ENCODE measurements at regions not wholly inside any gene's neighbourhood (a gene's known extent, or its start where the extent isn't known, plus 50 kb on each side); places are given as distances from the start of the nearest gene placed in this dataset.
"Not testable (repeated sequence)": the region's sequence is repeated elsewhere in the genome, so short reads cannot be mapped to it uniquely, and the experiment has no call there.

DNA sequence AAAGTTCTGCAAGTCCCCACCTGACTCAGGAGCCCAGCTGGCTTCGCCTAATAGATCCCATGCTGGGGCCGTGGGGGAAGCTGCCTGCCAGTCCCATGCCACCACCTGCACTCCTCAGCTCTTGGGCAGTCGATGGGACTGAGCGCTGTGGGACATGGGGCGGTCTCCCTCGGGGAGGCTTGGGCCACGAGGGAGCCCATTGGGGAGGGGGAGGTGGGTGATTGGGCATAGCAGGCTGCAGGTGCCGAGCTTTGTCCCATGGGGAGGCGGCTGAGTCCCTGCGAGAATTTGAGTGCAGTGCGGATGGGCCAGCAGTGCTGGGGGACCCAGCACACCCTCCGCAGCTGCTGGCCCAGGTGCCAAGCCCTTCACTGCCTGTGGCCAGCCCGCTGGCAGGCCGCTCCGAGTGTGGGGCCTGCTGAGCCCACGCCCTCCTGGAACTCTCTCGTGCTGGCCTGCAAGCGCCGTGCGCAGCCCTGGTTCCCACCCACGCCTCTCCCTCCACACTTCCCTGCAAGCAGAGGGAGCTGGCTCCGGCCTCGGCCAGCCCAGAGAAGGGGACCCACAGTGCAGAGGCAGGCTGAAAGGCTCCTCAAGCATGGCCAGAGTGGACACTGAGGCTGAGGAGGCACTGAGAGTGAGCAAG is 467.3 kb downstream of the IRS2 start:
- ATAC-seq: no peak
- no peak for TF ChIP-seq TCF4 (CRISPR knock-in tag; IDR thresholded peaks at IDR 0.05; ENCODE audit: borderline replicate concordance)
- no peak for TF ChIP-seq ZFP3 (CRISPR knock-in tag; IDR thresholded peaks at IDR 0.05)
- TF ChIP-seq, protein P1, sequence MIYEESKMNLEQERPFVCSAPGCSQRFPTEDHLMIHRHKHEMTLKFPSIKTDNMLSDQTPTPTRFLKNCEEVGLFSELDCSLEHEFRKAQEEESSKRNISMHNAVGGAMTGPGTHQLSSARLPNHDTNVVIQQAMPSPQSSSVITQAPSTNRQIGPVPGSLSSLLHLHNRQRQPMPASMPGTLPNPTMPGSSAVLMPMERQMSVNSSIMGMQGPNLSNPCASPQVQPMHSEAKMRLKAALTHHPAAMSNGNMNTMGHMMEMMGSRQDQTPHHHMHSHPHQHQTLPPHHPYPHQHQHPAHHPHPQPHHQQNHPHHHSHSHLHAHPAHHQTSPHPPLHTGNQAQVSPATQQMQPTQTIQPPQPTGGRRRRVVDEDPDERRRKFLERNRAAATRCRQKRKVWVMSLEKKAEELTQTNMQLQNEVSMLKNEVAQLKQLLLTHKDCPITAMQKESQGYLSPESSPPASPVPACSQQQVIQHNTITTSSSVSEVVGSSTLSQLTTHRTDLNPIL (CRISPR knock-in tag; IDR thresholded peaks at IDR 0.05; ENCODE audit: low read depth): no peak

DNA sequence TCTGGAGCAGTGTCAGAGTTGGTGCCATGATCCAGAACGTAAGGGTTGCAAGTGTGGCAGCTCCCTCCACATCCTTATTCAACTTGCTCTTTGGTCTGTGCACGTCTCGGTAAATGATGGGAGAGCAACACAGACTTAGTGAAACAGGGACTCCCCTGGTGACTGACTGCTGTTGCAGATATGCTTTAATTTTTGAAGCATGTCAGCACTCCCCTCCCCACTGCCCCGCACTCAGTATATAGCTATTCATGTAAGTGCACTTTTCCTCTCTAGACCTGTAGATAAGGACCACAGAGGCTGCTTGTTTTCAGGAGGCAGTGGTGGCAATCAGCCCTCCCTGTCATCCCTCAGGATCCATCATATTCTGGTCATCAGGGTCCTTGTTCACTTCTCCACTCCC is 470.9 kb downstream of the IRS2 start:
- no peak for ATAC-seq
- TF ChIP-seq, protein P2, sequence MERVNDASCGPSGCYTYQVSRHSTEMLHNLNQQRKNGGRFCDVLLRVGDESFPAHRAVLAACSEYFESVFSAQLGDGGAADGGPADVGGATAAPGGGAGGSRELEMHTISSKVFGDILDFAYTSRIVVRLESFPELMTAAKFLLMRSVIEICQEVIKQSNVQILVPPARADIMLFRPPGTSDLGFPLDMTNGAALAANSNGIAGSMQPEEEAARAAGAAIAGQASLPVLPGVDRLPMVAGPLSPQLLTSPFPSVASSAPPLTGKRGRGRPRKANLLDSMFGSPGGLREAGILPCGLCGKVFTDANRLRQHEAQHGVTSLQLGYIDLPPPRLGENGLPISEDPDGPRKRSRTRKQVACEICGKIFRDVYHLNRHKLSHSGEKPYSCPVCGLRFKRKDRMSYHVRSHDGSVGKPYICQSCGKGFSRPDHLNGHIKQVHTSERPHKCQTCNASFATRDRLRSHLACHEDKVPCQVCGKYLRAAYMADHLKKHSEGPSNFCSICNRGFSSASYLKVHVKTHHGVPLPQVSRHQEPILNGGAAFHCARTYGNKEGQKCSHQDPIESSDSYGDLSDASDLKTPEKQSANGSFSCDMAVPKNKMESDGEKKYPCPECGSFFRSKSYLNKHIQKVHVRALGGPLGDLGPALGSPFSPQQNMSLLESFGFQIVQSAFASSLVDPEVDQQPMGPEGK (CRISPR knock-in tag; IDR thresholded peaks at IDR 0.05; ENCODE audit: borderline replicate concordance): no peak
- TF ChIP-seq SNAI2 (CRISPR knock-in tag; IDR thresholded peaks at IDR 0.05) (no peak), CSDC2 (CRISPR knock-in tag; IDR thresholded peaks at IDR 0.05) (no peak), ESRRG (CRISPR knock-in tag; IDR thresholded peaks at IDR 0.05) (no peak)

DNA sequence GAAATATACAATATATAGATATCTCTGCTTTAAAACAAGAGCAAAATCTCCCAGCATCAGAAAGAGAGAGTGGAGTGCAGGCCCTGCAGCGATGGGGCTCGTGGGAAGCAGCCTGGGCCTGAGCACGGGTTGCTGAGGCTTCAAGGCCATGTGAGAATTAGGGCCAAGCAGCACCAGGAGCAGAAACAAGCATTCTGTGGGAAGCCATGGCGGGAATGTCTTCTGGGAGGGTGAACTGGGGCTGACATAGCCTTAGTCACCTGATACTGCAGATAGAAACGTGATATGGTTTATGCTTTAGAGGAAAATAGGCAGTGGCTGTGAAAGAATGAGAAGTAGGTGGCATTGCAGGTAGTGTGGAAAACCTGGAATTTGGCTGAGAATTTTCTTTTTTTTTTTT is 472.3 kb downstream of the IRS2 start:
- TF ChIP-seq ZFP30 (CRISPR knock-in tag; IDR thresholded peaks at IDR 0.05) (no peak), ZNF565 (CRISPR knock-in tag; conservative IDR thresholded peaks at IDR 0.05; ENCODE audit: low read depth) (no peak), OSR1 (CRISPR knock-in tag; IDR thresholded peaks at IDR 0.05) (no peak)
- TF ChIP-seq, protein P1 (CRISPR knock-in tag; IDR thresholded peaks at IDR 0.05; ENCODE audit: low read depth): no peak
- ATAC-seq: no peak

DNA sequence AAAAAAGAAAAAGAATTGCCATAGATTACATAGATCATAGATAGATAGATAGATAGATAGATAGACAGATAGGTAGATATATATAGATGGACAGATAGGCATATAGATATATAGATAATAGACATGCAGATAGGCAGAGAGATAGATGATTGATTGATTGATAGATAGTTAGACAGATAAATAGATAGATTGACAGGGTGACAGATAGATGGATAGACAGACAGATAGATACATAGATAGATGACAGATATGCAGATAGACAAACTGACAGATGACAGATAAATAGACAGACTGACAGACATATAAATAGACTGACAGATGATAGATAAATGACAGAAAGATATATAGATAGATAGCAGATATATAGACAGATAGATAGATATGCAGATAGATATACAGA is 474.0 kb downstream of the IRS2 start:
- no peak for ATAC-seq
- TF ChIP-seq TCF4 (CRISPR knock-in tag; IDR thresholded peaks at IDR 0.05; ENCODE audit: borderline replicate concordance) (no peak), ARNTL (CRISPR knock-in tag; IDR thresholded peaks at IDR 0.05; ENCODE audit: borderline replicate concordance, low read depth) (no peak), BACH2 (CRISPR knock-in tag; IDR thresholded peaks at IDR 0.05; ENCODE audit: borderline replicate concordance) (no peak), ZC3H10 (CRISPR knock-in tag; IDR thresholded peaks at IDR 0.05) (no peak), ZNF70 (CRISPR knock-in tag; IDR thresholded peaks at IDR 0.05) (no peak)

DNA sequence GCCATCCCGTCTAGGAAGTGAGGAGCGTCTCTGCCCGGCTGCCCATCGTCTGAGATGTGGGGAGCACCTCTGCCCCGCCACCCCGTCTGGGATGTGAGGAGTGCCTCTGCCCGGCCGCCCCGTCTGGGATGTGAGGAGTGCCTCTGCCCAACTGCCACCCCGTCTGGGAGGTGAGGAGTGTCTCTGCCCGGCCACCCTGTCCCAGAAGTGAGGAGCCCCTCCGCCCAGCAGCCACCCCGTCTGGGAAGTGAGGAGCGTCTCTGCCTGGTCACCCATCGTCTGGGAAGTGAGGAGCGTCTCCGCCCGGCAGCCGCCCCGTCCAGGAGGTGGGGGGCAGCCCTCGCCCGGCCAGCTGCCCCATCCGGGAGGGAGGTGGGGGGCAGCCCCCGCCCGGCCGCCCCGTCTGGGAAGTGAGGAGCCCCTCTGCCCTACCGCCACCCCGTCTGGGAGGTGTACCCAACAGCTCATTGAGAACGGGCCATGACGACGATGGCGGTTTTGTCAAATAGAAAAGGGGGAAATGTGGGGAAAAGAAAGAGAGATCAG is 474.9 kb downstream of the IRS2 start:
- ATAC-seq: not testable (repeated sequence)

DNA sequence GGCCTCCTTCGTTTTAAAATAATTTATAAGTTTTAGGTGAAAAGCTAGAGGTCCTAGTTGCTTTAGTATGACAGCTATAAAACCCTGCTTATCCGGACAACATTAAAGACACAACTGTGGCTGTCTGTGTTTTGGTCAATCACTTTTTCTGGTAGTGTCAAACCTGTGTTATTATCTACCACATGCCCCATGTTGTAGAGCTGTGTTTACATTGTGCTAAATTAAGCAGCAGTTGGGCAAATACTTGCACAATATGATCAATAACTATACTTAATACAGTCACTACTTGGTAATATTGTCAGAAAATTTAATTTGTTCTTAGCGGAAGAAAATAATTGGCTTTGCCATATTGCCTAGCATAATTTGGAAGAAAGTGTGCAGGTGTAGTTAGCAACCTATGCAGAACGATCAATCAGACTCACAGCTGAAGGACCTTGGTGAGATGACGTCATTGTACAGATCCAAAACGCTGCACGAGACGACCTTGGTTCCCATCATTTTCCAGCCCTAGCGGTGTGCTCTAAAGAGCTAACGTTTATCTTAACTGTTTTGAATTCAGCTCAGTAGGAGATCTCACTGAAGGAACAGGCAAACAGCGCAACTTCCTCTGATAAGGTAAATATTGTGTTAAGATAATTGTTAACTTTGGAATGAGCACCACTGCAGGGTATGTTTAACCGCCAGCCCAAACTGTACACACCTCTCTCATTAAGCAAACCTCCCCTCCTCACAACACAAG is 476.6 kb downstream of the IRS2 start:
- no peak for ATAC-seq
- TF ChIP-seq, protein P3, sequence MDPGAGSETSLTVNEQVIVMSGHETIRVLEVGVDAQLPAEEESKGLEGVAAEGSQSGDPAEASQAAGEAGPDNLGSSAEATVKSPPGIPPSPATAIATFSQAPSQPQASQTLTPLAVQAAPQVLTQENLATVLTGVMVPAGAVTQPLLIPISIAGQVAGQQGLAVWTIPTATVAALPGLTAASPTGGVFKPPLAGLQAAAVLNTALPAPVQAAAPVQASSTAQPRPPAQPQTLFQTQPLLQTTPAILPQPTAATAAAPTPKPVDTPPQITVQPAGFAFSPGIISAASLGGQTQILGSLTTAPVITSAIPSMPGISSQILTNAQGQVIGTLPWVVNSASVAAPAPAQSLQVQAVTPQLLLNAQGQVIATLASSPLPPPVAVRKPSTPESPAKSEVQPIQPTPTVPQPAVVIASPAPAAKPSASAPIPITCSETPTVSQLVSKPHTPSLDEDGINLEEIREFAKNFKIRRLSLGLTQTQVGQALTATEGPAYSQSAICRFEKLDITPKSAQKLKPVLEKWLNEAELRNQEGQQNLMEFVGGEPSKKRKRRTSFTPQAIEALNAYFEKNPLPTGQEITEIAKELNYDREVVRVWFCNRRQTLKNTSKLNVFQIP (CRISPR knock-in tag; IDR thresholded peaks at IDR 0.05; ENCODE audit: borderline replicate concordance, low read depth): no peak
- TF ChIP-seq, protein P2 (CRISPR knock-in tag; IDR thresholded peaks at IDR 0.05; ENCODE audit: borderline replicate concordance): no peak
- no peak for TF ChIP-seq CSDC2 (CRISPR knock-in tag; IDR thresholded peaks at IDR 0.05)
- no peak for TF ChIP-seq BACH2 (CRISPR knock-in tag; IDR thresholded peaks at IDR 0.05; ENCODE audit: borderline replicate concordance)
- TF ChIP-seq, protein P4, sequence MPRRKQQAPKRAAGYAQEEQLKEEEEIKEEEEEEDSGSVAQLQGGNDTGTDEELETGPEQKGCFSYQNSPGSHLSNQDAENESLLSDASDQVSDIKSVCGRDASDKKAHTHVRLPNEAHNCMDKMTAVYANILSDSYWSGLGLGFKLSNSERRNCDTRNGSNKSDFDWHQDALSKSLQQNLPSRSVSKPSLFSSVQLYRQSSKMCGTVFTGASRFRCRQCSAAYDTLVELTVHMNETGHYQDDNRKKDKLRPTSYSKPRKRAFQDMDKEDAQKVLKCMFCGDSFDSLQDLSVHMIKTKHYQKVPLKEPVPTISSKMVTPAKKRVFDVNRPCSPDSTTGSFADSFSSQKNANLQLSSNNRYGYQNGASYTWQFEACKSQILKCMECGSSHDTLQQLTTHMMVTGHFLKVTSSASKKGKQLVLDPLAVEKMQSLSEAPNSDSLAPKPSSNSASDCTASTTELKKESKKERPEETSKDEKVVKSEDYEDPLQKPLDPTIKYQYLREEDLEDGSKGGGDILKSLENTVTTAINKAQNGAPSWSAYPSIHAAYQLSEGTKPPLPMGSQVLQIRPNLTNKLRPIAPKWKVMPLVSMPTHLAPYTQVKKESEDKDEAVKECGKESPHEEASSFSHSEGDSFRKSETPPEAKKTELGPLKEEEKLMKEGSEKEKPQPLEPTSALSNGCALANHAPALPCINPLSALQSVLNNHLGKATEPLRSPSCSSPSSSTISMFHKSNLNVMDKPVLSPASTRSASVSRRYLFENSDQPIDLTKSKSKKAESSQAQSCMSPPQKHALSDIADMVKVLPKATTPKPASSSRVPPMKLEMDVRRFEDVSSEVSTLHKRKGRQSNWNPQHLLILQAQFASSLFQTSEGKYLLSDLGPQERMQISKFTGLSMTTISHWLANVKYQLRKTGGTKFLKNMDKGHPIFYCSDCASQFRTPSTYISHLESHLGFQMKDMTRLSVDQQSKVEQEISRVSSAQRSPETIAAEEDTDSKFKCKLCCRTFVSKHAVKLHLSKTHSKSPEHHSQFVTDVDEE (CRISPR knock-in tag; IDR thresholded peaks at IDR 0.05): no peak
- no peak for TF ChIP-seq ZFP30 (CRISPR knock-in tag; IDR thresholded peaks at IDR 0.05)
- TF ChIP-seq TCF4 (CRISPR knock-in tag; IDR thresholded peaks at IDR 0.05; ENCODE audit: borderline replicate concordance): no peak
- TF ChIP-seq ZC3H10 (CRISPR knock-in tag; IDR thresholded peaks at IDR 0.05): no peak
- TF ChIP-seq ZNF70 (CRISPR knock-in tag; IDR thresholded peaks at IDR 0.05): no peak
- TF ChIP-seq RARB (CRISPR knock-in tag; IDR thresholded peaks at IDR 0.05): no peak
- TF ChIP-seq ZFP3 (CRISPR knock-in tag; IDR thresholded peaks at IDR 0.05): no peak
- TF ChIP-seq ZNF565 (CRISPR knock-in tag; conservative IDR thresholded peaks at IDR 0.05; ENCODE audit: low read depth): no peak
- TF ChIP-seq OSR1 (CRISPR knock-in tag; IDR thresholded peaks at IDR 0.05): no peak
- no peak for TF ChIP-seq PPARA (CRISPR knock-in tag; IDR thresholded peaks at IDR 0.05; ENCODE audit: borderline replicate concordance)
